Natural killer cell treated with Interleukin-12 subunit alpha and Interleukin-12 subunit beta and Interleukin-15 and Interleukin-18, amount 100 ng/mL, for 72 hours (primary cell): ENCODE measurements at regions not wholly inside any gene's neighbourhood (a gene's known extent, or its start where the extent isn't known, plus 50 kb on each side); places are given as distances from the start of the nearest gene placed in this dataset.

Experiments
- ATAC-seq, 2 donors: fragments of 150-1000 bp; cut with Tn5 transposase in 1 of 2; sonication (Bioruptor Pico), chemical (Tn5 transposase) in 1 of 2; 2 replicates each; pipeline ENCODE4 v1.10.0; 2021
- DNase-seq: peaks from one replicate; pipeline ENCODE4 v3.0.0; 2022; ENCODE audit warnings: low spot score
- H3K27ac Mint-ChIP-seq, 2 donors: 1 replicate in 1 of 2; 2 replicates in 1 of 2; pipeline ENCODE4 v1.8.0; 2022; ENCODE audit warnings: mixed read lengths in 2 of 2, mild to moderate bottlenecking in 1 of 2, moderate library complexity in 1 of 2
- H3K27me3 Mint-ChIP-seq, 2 donors: 1 replicate in 1 of 2; 2 replicates in 1 of 2; pipeline ENCODE4 v1.8.0; 2022; ENCODE audit warnings: mixed read lengths in 2 of 2
- H3K36me3 Mint-ChIP-seq: one replicate; pipeline ENCODE4 v1.8.0; 2022; ENCODE audit warnings: mixed read lengths
- H3K4me1 Mint-ChIP-seq, 2 donors: 1 replicate in 1 of 2; 2 replicates in 1 of 2; pipeline ENCODE4 v1.8.0; 2022; ENCODE audit warnings: low read depth in 2 of 2, mixed read lengths in 2 of 2, mild to moderate bottlenecking in 1 of 2
- H3K4me3 Mint-ChIP-seq: one replicate; pipeline ENCODE4 v1.8.0; 2022; ENCODE audit warnings: mixed read lengths
- H3K9me3 Mint-ChIP-seq: 2 replicates; pipeline ENCODE4 v1.8.0; 2022; ENCODE audit warnings: mixed read lengths

- Mint-ChIP-seq H3K27ac (no peak overlapping the region), H3K4me1 (no peaks in the 10 kb centered on the region), H3K4me3 (no peak overlapping the region), H3K36me3 (no peaks in the 10 kb centered on the region), H3K27me3 (no peaks in the 10 kb centered on the region), H3K9me3 (no peaks in the 10 kb centered on the region)
- ATAC-seq, result no peak
- no peak for DNase-seq
Measured at GRCh38 chr4:181684310-181684709, 558.9 kb upstream of the TENM3 start.

- no peak for ATAC-seq
- H3K4me1 Mint-ChIP-seq, result no peaks in the 10 kb centered on the region
- H3K9me3 Mint-ChIP-seq, result peaks cover 4% of the 10 kb centered on the region
- H3K27me3 Mint-ChIP-seq, result no peaks in the 10 kb centered on the region
- H3K4me3 Mint-ChIP-seq, result no peak overlapping the region
- H3K27ac Mint-ChIP-seq, result no peak overlapping the region
- DNase-seq, result no peak
- H3K36me3 Mint-ChIP-seq, result no peaks in the 10 kb centered on the region
Measured at GRCh38 chr4:181685461-181685860, 557.7 kb upstream of the TENM3 start.

GRCh38 chr4:181685911-181686310 is 557.3 kb upstream of the TENM3 start:
- Mint-ChIP-seq H3K36me3 (no peaks in the 10 kb centered on the region), H3K27ac (no peak overlapping the region), H3K4me3 (no peak overlapping the region), H3K27me3 (no peaks in the 10 kb centered on the region), H3K4me1 (no peaks in the 10 kb centered on the region), H3K9me3 (peaks cover 4% of the 10 kb centered on the region)
- DNase-seq (no peak), ATAC-seq (no peak)

- ATAC-seq (no peak), DNase-seq (no peak)
- Mint-ChIP-seq H3K4me1 (no peaks in the 10 kb centered on the region), H3K36me3 (no peaks in the 10 kb centered on the region), H3K4me3 (no peak overlapping the region), H3K9me3 (peaks cover 4% of the 10 kb centered on the region), H3K27ac (no peak overlapping the region), H3K27me3 (no peaks in the 10 kb centered on the region)
Measured at GRCh38 chr4:181687116-181687515, 556.1 kb upstream of the TENM3 start.

- Mint-ChIP-seq H3K27me3 (no peaks in the 10 kb centered on the region), H3K4me1 (no peaks in the 10 kb centered on the region), H3K9me3 (peaks cover 4% of the 10 kb centered on the region), H3K27ac (no peak overlapping the region), H3K36me3 (no peaks in the 10 kb centered on the region), H3K4me3 (no peak overlapping the region)
- DNase-seq (no peak), ATAC-seq (no peak)
Measured at GRCh38 chr4:181688432-181688831, 554.8 kb upstream of the TENM3 start.

- Mint-ChIP-seq H3K36me3 (no peaks in the 10 kb centered on the region), H3K4me1 (no peaks in the 10 kb centered on the region), H3K4me3 (no peak overlapping the region), H3K27ac (no peak overlapping the region), H3K9me3 (peaks cover 4% of the 10 kb centered on the region), H3K27me3 (no peaks in the 10 kb centered on the region)
- no peak for ATAC-seq
- DNase-seq, result no peak
Measured at GRCh38 chr4:181688872-181689271, 554.3 kb upstream of the TENM3 start.

- Mint-ChIP-seq H3K27ac (no peak overlapping the region), H3K27me3 (no peaks in the 10 kb centered on the region), H3K9me3 (peaks cover 4% of the 10 kb centered on the region), H3K4me3 (no peak overlapping the region), H3K4me1 (no peaks in the 10 kb centered on the region), H3K36me3 (no peaks in the 10 kb centered on the region)
- no peak for DNase-seq
- no peak for ATAC-seq
Measured at GRCh38 chr4:181690498-181690897, 552.7 kb upstream of the TENM3 start.

GRCh38 chr4:181692965-181693364 is 550.2 kb upstream of the TENM3 start:
- H3K27me3 Mint-ChIP-seq, result no peaks in the 10 kb centered on the region
- no peaks in the 10 kb centered on the region for H3K4me1 Mint-ChIP-seq
- no peak for ATAC-seq
- peaks cover 4% of the 10 kb centered on the region for H3K9me3 Mint-ChIP-seq
- H3K27ac Mint-ChIP-seq, result no peak overlapping the region
- DNase-seq, result no peak
- no peaks in the 10 kb centered on the region for H3K36me3 Mint-ChIP-seq
- H3K4me3 Mint-ChIP-seq, result no peak overlapping the region

GRCh38 chr4:181693517-181693916 is 549.7 kb upstream of the TENM3 start:
- Mint-ChIP-seq H3K4me1 (no peaks in the 10 kb centered on the region), H3K27me3 (no peaks in the 10 kb centered on the region), H3K4me3 (no peak overlapping the region)

GRCh38 chr4:181698221-181698620 is 545.0 kb upstream of the TENM3 start:
- H3K9me3 Mint-ChIP-seq, result peaks cover 3% of the 10 kb centered on the region
- H3K27me3 Mint-ChIP-seq, result no peaks in the 10 kb centered on the region
- no peaks in the 10 kb centered on the region for H3K4me1 Mint-ChIP-seq
- H3K36me3 Mint-ChIP-seq, result no peaks in the 10 kb centered on the region
- H3K4me3 Mint-ChIP-seq, result no peak overlapping the region
- DNase-seq (no peak), ATAC-seq (no peak)
- H3K27ac Mint-ChIP-seq, result no peak overlapping the region

More at GRCh38 chr4:181693517-181693916, 549.7 kb upstream of the TENM3 start:
- Mint-ChIP-seq H3K9me3 (peaks cover 4% of the 10 kb centered on the region), H3K27ac (no peak overlapping the region), H3K36me3 (no peaks in the 10 kb centered on the region)
- ATAC-seq (no peak), DNase-seq (no peak)

- H3K27ac Mint-ChIP-seq, result no peak overlapping the region
- no peaks in the 10 kb centered on the region for H3K36me3 Mint-ChIP-seq
- no peaks in the 10 kb centered on the region for H3K4me1 Mint-ChIP-seq
- DNase-seq (no peak), ATAC-seq (no peak)
- peaks cover 3% of the 10 kb centered on the region for H3K9me3 Mint-ChIP-seq
- no peak overlapping the region for H3K4me3 Mint-ChIP-seq
- no peaks in the 10 kb centered on the region for H3K27me3 Mint-ChIP-seq
Measured at GRCh38 chr4:181701214-181701613, 542.0 kb upstream of the TENM3 start.

GRCh38 chr4:181701894-181702293 is 541.3 kb upstream of the TENM3 start:
- DNase-seq, result no peak
- no peaks in the 10 kb centered on the region for H3K27me3 Mint-ChIP-seq
- H3K9me3 Mint-ChIP-seq, result peaks cover 3% of the 10 kb centered on the region
- H3K36me3 Mint-ChIP-seq, result no peaks in the 10 kb centered on the region
- no peak overlapping the region for H3K4me3 Mint-ChIP-seq
- H3K4me1 Mint-ChIP-seq, result no peaks in the 10 kb centered on the region
- H3K27ac Mint-ChIP-seq, result no peak overlapping the region
- no peak for ATAC-seq

- H3K4me3 Mint-ChIP-seq, result no peak overlapping the region
- H3K27me3 Mint-ChIP-seq, result no peaks in the 10 kb centered on the region
- no peaks in the 10 kb centered on the region for H3K4me1 Mint-ChIP-seq
- H3K27ac Mint-ChIP-seq, result no peak overlapping the region
- peaks cover 3% of the 10 kb centered on the region for H3K9me3 Mint-ChIP-seq
- no peak for DNase-seq
- ATAC-seq, result no peak
- H3K36me3 Mint-ChIP-seq, result no peaks in the 10 kb centered on the region
Measured at GRCh38 chr4:181702864-181703495, 540.2 kb upstream of the TENM3 start.

- H3K27ac Mint-ChIP-seq, result no peak overlapping the region
- DNase-seq, result no peak
- ATAC-seq, result no peak
- peaks cover 10% of the 10 kb centered on the region for H3K36me3 Mint-ChIP-seq
- H3K27me3 Mint-ChIP-seq, result no peaks in the 10 kb centered on the region
- H3K9me3 Mint-ChIP-seq, result peaks cover 19% of the 10 kb centered on the region
- no peaks in the 10 kb centered on the region for H3K4me1 Mint-ChIP-seq
- H3K4me3 Mint-ChIP-seq, result no peak overlapping the region
Measured at GRCh38 chr4:181710143-181710542, 533.1 kb upstream of the TENM3 start.

GRCh38 chr4:181711387-181711786 is 531.8 kb upstream of the TENM3 start:
- Mint-ChIP-seq H3K27me3 (no peaks in the 10 kb centered on the region), H3K9me3 (peaks cover 19% of the 10 kb centered on the region)

More at GRCh38 chr4:181711387-181711786, 531.8 kb upstream of the TENM3 start:
- Mint-ChIP-seq H3K4me1 (no peaks in the 10 kb centered on the region), H3K4me3 (no peak overlapping the region), H3K36me3 (peaks cover 10% of the 10 kb centered on the region), H3K27ac (no peak overlapping the region)
- DNase-seq (no peak), ATAC-seq (no peak)
